H1 (cell line): ENCODE measurements at regions not wholly inside any gene's neighbourhood (a gene's known extent, or its start where the extent isn't known, plus 50 kb on each side); places are given as distances from the start of the nearest gene placed in this dataset.

Experiments used
- CTCF ChIA-PET: fragments of 300-600 bp; sonication (Branson Sonifier 250); formaldehyde crosslinking; loops from one replicate; lab custom pipeline; 2021; ENCODE audit not compliant: partially characterized antibody; lab: Charles Lee
- POLR2A ChIA-PET: fragments of 300-600 bp; sonication (Branson Sonifier 250); formaldehyde crosslinking; loops from one replicate; lab custom pipeline; 2021; ENCODE audit warnings: inconsistent platforms; ENCODE audit not compliant: partially characterized antibody; lab: Charles Lee
- DNase-seq, 2 experiments: peaks; one replicate each; pipeline versions ENCODE4 v3.0.0 to v3.0.0-alpha.2; 2010 to 2022; ENCODE audit warnings: low spot score in 2 of 2, low read depth in 1 of 2, mixed read lengths in 1 of 2
- FAIRE-seq: peaks from 2 replicates; lab custom pipeline; 2011; peaks lifted over from hg19 to GRCh38; lab: Jason Lieb, UNC
- H2AFZ ChIP-seq: 2 replicates; pipeline ENCODE4 v1.8.1; 2012; ENCODE audit warnings: low read length, inconsistent platforms
- H2AK5ac ChIP-seq: 2 replicates; pipeline ENCODE4 v1.6.1; 2013; ENCODE audit warnings: low read depth, low read length
- H2BK120ac ChIP-seq: replicated peaks from 2 replicates; pipeline ENCODE3; 2013; ENCODE audit warnings: low read depth, low read length, inconsistent platforms
- H2BK12ac ChIP-seq: 2 replicates; pipeline ENCODE4 v1.6.1; 2013; ENCODE audit warnings: low read depth, low read length
- H2BK15ac ChIP-seq: 2 replicates; pipeline ENCODE4 v1.6.1; 2013; ENCODE audit warnings: low read length
- H2BK20ac ChIP-seq: 2 replicates; pipeline ENCODE4 v1.6.1; 2013; ENCODE audit warnings: low read length
- H2BK5ac ChIP-seq: 2 replicates; pipeline ENCODE4 v1.6.1; 2013; ENCODE audit warnings: low read depth, low read length
- H3K14ac ChIP-seq: 2 replicates; pipeline ENCODE4 v1.6.1; 2013; ENCODE audit warnings: inconsistent platforms; ENCODE audit not compliant: insufficient read length
- H3K18ac ChIP-seq: 2 replicates; pipeline ENCODE4 v1.6.1; 2013; ENCODE audit warnings: low read length; ENCODE audit errors: extremely low read depth
- H3K23ac ChIP-seq: 2 replicates; pipeline ENCODE4 v1.6.1; 2013; ENCODE audit warnings: inconsistent platforms; ENCODE audit not compliant: insufficient read length
- H3K23me2 ChIP-seq: 2 replicates; pipeline ENCODE4 v1.6.1; 2013; ENCODE audit warnings: low read depth, low read length
- H3K27ac ChIP-seq: 2 replicates; pipeline ENCODE4 v1.6.1; 2011; ENCODE audit warnings: low read depth, low read length, inconsistent platforms
- H3K27me3 ChIP-seq, 4 experiments: replicated peaks in 1 of 4; 1 replicate in 1 of 4; 2 replicates in 3 of 4; pipeline versions ENCODE4 v1.6.1 to v1.8.1; 2011 to 2013; ENCODE audit warnings: low read length in 3 of 4, mild to moderate bottlenecking in 3 of 4, inconsistent platforms in 2 of 4, mixed read lengths in 2 of 4, moderate library complexity in 1 of 4; ENCODE audit not compliant: control insufficient read depth in 3 of 4, insufficient read depth in 3 of 4; ENCODE audit errors: extremely low read depth in 1 of 4
- H3K36me3 ChIP-seq, 4 experiments: 2 replicates each; pipeline versions ENCODE4 v1.6.1 to v1.8.1; 2011 to 2013; ENCODE audit warnings: mild to moderate bottlenecking in 4 of 4, low read length in 3 of 4, moderate library complexity in 2 of 4, control low read depth in 1 of 4, inconsistent platforms in 1 of 4; ENCODE audit not compliant: insufficient read depth in 4 of 4, control insufficient read depth in 2 of 4
- H3K4ac ChIP-seq: replicated peaks from 2 replicates; pipeline ENCODE3; 2013; ENCODE audit warnings: low read length, low read depth, mixed read lengths, inconsistent platforms; ENCODE audit not compliant: insufficient read length
- H3K4me1 ChIP-seq, 4 experiments: replicated peaks in 1 of 4; 1 replicate in 1 of 4; 2 replicates in 3 of 4; pipeline versions ENCODE4 v1.6.1 to v1.8.1; 2011 to 2013; ENCODE audit warnings: low read length in 3 of 4, inconsistent platforms in 2 of 4, mixed read lengths in 1 of 4; ENCODE audit not compliant: insufficient read depth in 4 of 4, control insufficient read depth in 3 of 4
- H3K4me2 ChIP-seq, 2 experiments: 2 replicates each; pipeline versions ENCODE4 v1.6.1 to v1.8.1; 2011 to 2013; ENCODE audit warnings: low read depth in 2 of 2, low read length in 2 of 2, control low read depth in 1 of 2, inconsistent platforms in 1 of 2, mild to moderate bottlenecking in 1 of 2; ENCODE audit not compliant: insufficient read depth in 1 of 2
- H3K4me3 ChIP-seq, 4 experiments: fragments of 200-600, 300-600 bp in 1 of 4; sonication (generic), shearing (Covaris generic), sonication (Bioruptor Twin) in 1 of 4; 2 replicates each; pipeline versions ENCODE4 v1.5.1 to v1.8.1; 2011 to 2016; ENCODE audit warnings: low read length in 4 of 4, low read depth in 3 of 4, control low read depth in 2 of 4, inconsistent platforms in 2 of 4, mild to moderate bottlenecking in 2 of 4, mixed read lengths in 1 of 4, moderate library complexity in 1 of 4; ENCODE audit not compliant: insufficient read depth in 2 of 4; ENCODE audit errors: extremely low read depth in 1 of 4
- H3K56ac ChIP-seq: replicated peaks from 2 replicates; pipeline ENCODE3; 2013; ENCODE audit warnings: low read depth, mild to moderate bottlenecking, mixed read lengths, low read length, inconsistent platforms; ENCODE audit not compliant: insufficient read length
- H3K79me1 ChIP-seq: 2 replicates; pipeline ENCODE4 v1.6.1; 2013; ENCODE audit warnings: low read depth, low read length, control low read depth
- H3K79me2 ChIP-seq, 2 experiments: 2 replicates each; pipeline versions ENCODE4 v1.6.1 to v1.8.1; 2012 to 2013; ENCODE audit warnings: low read length in 2 of 2, mild to moderate bottlenecking in 2 of 2, inconsistent platforms in 1 of 2; ENCODE audit not compliant: insufficient read depth in 2 of 2, control insufficient read depth in 1 of 2
- H3K9ac ChIP-seq, 4 experiments: replicated peaks in 1 of 4; 1 replicate in 1 of 4; 2 replicates in 3 of 4; pipeline versions ENCODE4 v1.6.1 to v1.8.1; 2011 to 2013; ENCODE audit warnings: low read depth in 3 of 4, low read length in 3 of 4, control low read depth in 2 of 4, mild to moderate bottlenecking in 2 of 4, moderate library complexity in 2 of 4, inconsistent platforms in 1 of 4; ENCODE audit errors: extremely low read depth in 1 of 4
- H3K9me3 ChIP-seq, 2 experiments: 2 replicates each; pipeline versions ENCODE4 v1.6.1 to v1.8.1; 2012 to 2013; ENCODE audit warnings: mild to moderate bottlenecking in 2 of 2, moderate library complexity in 2 of 2, control low read depth in 1 of 2, inconsistent platforms in 1 of 2, low read depth in 1 of 2, low read length in 1 of 2, mixed read lengths in 1 of 2; ENCODE audit not compliant: insufficient read depth in 2 of 2
- H4K20me1 ChIP-seq, 2 experiments: replicated peaks in 1 of 2; 2 replicates each; pipeline versions ENCODE3 to v1.8.1; 2011 to 2013; ENCODE audit warnings: inconsistent platforms in 2 of 2, low read length in 2 of 2, mild to moderate bottlenecking in 1 of 2; ENCODE audit not compliant: insufficient read depth in 2 of 2, control insufficient read depth in 1 of 2
- H4K5ac ChIP-seq: 2 replicates; pipeline ENCODE4 v1.6.1; 2013; ENCODE audit warnings: low read length, low read depth, mixed read lengths, inconsistent platforms; ENCODE audit not compliant: insufficient read length
- H4K8ac ChIP-seq: 2 replicates; pipeline ENCODE4 v1.8.0; 2013; ENCODE audit warnings: mild to moderate bottlenecking, moderate library complexity, low read length, inconsistent platforms; ENCODE audit not compliant: insufficient read depth; ENCODE audit errors: extremely low read depth
- H4K91ac ChIP-seq: replicated peaks from 2 replicates; pipeline ENCODE3; 2013; ENCODE audit warnings: low read length, mixed read lengths, inconsistent platforms; ENCODE audit not compliant: insufficient read length
- POLR2AphosphoS5 ChIP-seq: IDR thresholded peaks from 2 replicates; pipeline ENCODE4 v1.6.1; 2011; ENCODE audit warnings: low read depth, low read length
- WGBS, 2 experiments: shearing (Covaris generic) in 1 of 2; methylation state at CpG; one replicate each; pipeline versions ENCODE4 v1.1.6 to v1.1.7; 2013 to 2015; ENCODE audit warnings: low lambda C conversion rate in 2 of 2, mixed read lengths in 2 of 2, inconsistent platforms in 1 of 2, low coverage in 1 of 2, missing lambda C conversion rate in 1 of 2; ENCODE audit not compliant: insufficient replicate concordance in 2 of 2, insufficient coverage in 1 of 2, insufficient read length in 1 of 2; ENCODE audit errors: extremely low coverage in 1 of 2, missing lambda C conversion rate in 1 of 2; 5-methylcytosine and 5-hydroxymethylcytosine counted together

DNA sequence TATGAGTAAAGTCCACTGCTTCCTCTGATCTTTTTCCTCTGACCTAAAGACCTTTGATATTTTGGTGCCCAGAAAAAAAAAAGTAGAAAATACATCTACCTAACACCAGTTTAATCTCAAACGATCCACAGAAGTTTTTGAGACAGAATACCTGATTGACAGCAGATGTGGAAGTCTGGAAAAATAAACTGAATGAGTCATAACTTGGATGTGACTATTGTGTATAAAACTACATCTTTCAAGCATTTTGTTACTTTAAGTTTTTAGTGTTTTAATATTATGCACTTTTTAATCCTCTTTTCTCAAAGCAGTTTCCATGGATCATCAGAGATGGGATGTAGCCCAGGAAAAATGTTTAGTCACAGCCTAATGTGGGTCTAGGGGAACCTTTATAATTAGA, 216.1 kb downstream of the SLITRK1 start:
- FAIRE-seq (no peak), DNase-seq (no peak)
- no peaks in the 10 kb centered on the region for H4K20me1 ChIP-seq
- no peak overlapping the region for H4K8ac ChIP-seq
- no peak overlapping the region for H2BK5ac ChIP-seq
- no peak overlapping the region for H3K4me3 ChIP-seq
- peaks cover 0 to 2% (median 0%) of the 10 kb centered on the region in 4 experiments; a peak in 1 of 7 replicates for H3K4me1 ChIP-seq
- 95% methylated on average over 1 of the region's 1 CpG; no CpG with 5 or more reads in 1 of the 2 experiments for WGBS, 2 experiments
- H3K79me1 ChIP-seq: no peaks in the 10 kb centered on the region
- no peak overlapping the region for H3K4me2 ChIP-seq
- TF ChIP-seq POLR2AphosphoS5: no peak
- H3K36me3 ChIP-seq: no peaks in the 10 kb centered on the region
- ChIA-PET CTCF (no interaction called here), POLR2A (no interaction called here)
- H2AFZ ChIP-seq: no peak overlapping the region
- H2BK20ac ChIP-seq: no peak overlapping the region
- no peak overlapping the region for H3K18ac ChIP-seq
- H2BK120ac ChIP-seq: no peak overlapping the region
- no peaks in the 10 kb centered on the region for H3K23me2 ChIP-seq
- H2BK15ac ChIP-seq: no peak overlapping the region
- H3K14ac ChIP-seq: no peak overlapping the region
- H3K27me3 ChIP-seq: no peaks in the 10 kb centered on the region
- H2AK5ac ChIP-seq: no peak overlapping the region
- H3K56ac ChIP-seq: no peak overlapping the region
- H3K9me3 ChIP-seq: peaks cover 7 to 10% of the 10 kb centered on the region in 2 experiments
- no peak overlapping the region for H2BK12ac ChIP-seq
- no peak overlapping the region for H3K23ac ChIP-seq
- H3K79me2 ChIP-seq: no peaks in the 10 kb centered on the region
- no peak overlapping the region for H3K9ac ChIP-seq
- H4K5ac ChIP-seq: no peak overlapping the region
- no peak overlapping the region for H3K4ac ChIP-seq
- H3K27ac ChIP-seq: no peak overlapping the region
- H4K91ac ChIP-seq: no peak overlapping the region
